Sigmoid colon (tissue), 3 donors: ENCODE measurements at regions not wholly inside any gene's neighbourhood (a gene's known extent, or its start where the extent isn't known, plus 50 kb on each side); places are given as distances from the start of the nearest gene placed in this dataset.

Experiments
- CTCF ChIP-seq, 4 experiments: fragments of 450-650 bp in 3 of 4; fragments of 200-600 bp in 1 of 4; IDR thresholded peaks; one replicate each; pipeline ENCODE4 v1.5.1; 2016 to 2019; ENCODE audit warnings: antibody characterized with exemption in 4 of 4, mild to moderate bottlenecking in 3 of 4, moderate library complexity in 2 of 4
- POLR2A ChIP-seq, 2 donors: fragments of 450-650 bp; IDR thresholded peaks; one replicate each; pipeline ENCODE4 v1.6.1; 2016; ENCODE audit warnings: antibody characterized with exemption in 2 of 2, mild to moderate bottlenecking in 2 of 2, moderate library complexity in 2 of 2

GRCh38 chr5:93294199-93294598 lies 286.8 kb downstream of the NR2F1-AS1 start:
- TF ChIP-seq CTCF (IDR thresholded peaks at IDR 0.05): no peak
- TF ChIP-seq POLR2A (IDR thresholded peaks at IDR 0.05): no peak
